HEK293 (cell line): ENCODE measurements at regions not wholly inside any gene's neighbourhood (a gene's known extent, or its start where the extent isn't known, plus 50 kb on each side); places are given as distances from the start of the nearest gene placed in this dataset.

ENCODE experiments used
- GLI2 ChIP-seq: fragments of 450-650 bp; formaldehyde crosslinking; IDR thresholded peaks from 2 replicates; pipeline ENCODE4; 2017; ENCODE audit warnings: missing biosample characterization, missing genetic modification characterization, low read depth, borderline replicate concordance
- MEIS1 ChIP-seq: sonication (generic); formaldehyde crosslinking; IDR thresholded peaks from 2 replicates; pipeline ENCODE4 v1.8.1; 2022; ENCODE audit warnings: missing genetic modification reagents, mild to moderate bottlenecking, borderline replicate concordance
- ZBTB7A ChIP-seq: fragments of 450-650 bp; formaldehyde crosslinking; IDR thresholded peaks from 2 replicates; pipeline ENCODE4 v1.5.1; 2016; ENCODE audit warnings: low read depth, missing biosample characterization, missing genetic modification characterization
- ZBTB8A ChIP-seq: fragments of 450-650 bp; formaldehyde crosslinking; IDR thresholded peaks from 2 replicates; pipeline ENCODE4 v1.5.1; 2016; ENCODE audit warnings: missing biosample characterization, missing genetic modification characterization
- ZNF121 ChIP-seq: fragments of 450-650 bp; formaldehyde crosslinking; IDR thresholded peaks from 2 replicates; pipeline ENCODE4 v1.5.1; 2016; ENCODE audit warnings: missing biosample characterization, missing genetic modification characterization
- ZNF16 ChIP-seq: fragments of 450-650 bp; formaldehyde crosslinking; IDR thresholded peaks from 2 replicates; pipeline ENCODE4 v1.5.1; 2016; ENCODE audit warnings: low read depth, missing biosample characterization, missing genetic modification characterization
- ZNF266 ChIP-seq: fragments of 450-650 bp; formaldehyde crosslinking; IDR thresholded peaks from 2 replicates; pipeline ENCODE4 v1.5.1; 2016; ENCODE audit warnings: missing biosample characterization, missing genetic modification characterization, low read depth
- ZNF350 ChIP-seq: fragments of 450-650 bp; formaldehyde crosslinking; IDR thresholded peaks from 2 replicates; pipeline ENCODE4 v1.5.0; 2017; ENCODE audit warnings: missing biosample characterization, mild to moderate bottlenecking, missing genetic modification characterization
- ZNF416 ChIP-seq: fragments of 450-650 bp; formaldehyde crosslinking; IDR thresholded peaks from 2 replicates; pipeline ENCODE4 v1.5.1; 2016; ENCODE audit warnings: missing biosample characterization, missing genetic modification characterization
- ZNF561 ChIP-seq: fragments of 450-650 bp; IDR thresholded peaks from 2 replicates; pipeline ENCODE4 v1.5.1; 2018; ENCODE audit warnings: missing biosample characterization, missing genetic modification characterization, borderline replicate concordance
- TF ChIP-seq, protein P1 (sequence below): sonication (generic); formaldehyde crosslinking; IDR thresholded peaks from 2 replicates; pipeline ENCODE4 v1.8.1; 2022; ENCODE audit warnings: mild to moderate bottlenecking, moderate library complexity, missing genetic modification reagents
- TF ChIP-seq, protein P2 (sequence below): fragments of 450-650 bp; formaldehyde crosslinking; IDR thresholded peaks from 2 replicates; pipeline ENCODE4 v1.5.1; 2016; ENCODE audit warnings: missing biosample characterization, missing genetic modification characterization
- TF ChIP-seq, protein P3 (sequence below): fragments of 450-650 bp; formaldehyde crosslinking; IDR thresholded peaks from 2 replicates; pipeline ENCODE4 v1.5.1; 2016; ENCODE audit warnings: missing biosample characterization, missing genetic modification characterization, borderline replicate concordance
- TF ChIP-seq, protein P4 (sequence below): fragments of 450-650 bp; formaldehyde crosslinking; IDR thresholded peaks from 2 replicates; pipeline ENCODE4 v1.5.1; 2016; ENCODE audit warnings: missing biosample characterization, missing genetic modification characterization

DNA sequence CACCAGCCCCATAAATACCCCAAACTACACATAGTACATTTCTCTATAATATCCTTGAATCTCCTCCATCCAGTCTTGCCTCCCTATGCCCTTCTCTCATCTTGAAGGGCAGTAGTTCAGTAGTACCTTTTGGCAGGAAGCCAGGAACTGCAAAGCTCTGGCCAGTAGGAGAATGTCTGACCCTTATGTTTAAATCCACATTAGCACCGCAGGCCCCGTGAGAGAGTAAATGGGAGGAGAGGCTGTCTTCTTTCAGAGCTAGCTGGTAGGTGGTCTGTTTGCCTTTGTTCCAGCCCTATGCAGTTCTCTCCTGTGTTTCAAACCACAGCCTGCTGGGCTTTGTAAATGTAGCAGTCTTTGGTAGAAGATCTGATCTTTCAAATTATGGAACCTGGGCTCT lies 690.7 kb downstream of the DOK5 start:
- TF ChIP-seq GLI2 (no peak), ZNF16 (tag by site-specific recombination) (no peak), ZBTB8A (tag by site-specific recombination) (no peak), ZNF416 (tag by site-specific recombination) (no peak), MEIS1 (CRISPR knock-in tag) (no peak), ZNF266 (no peak), ZBTB7A (tag by site-specific recombination) (no peak), ZNF561 (tag by site-specific recombination) (no peak), ZNF350 (tag by site-specific recombination) (no peak), ZNF121 (tag by site-specific recombination) (no peak)
- TF ChIP-seq, protein P1, sequence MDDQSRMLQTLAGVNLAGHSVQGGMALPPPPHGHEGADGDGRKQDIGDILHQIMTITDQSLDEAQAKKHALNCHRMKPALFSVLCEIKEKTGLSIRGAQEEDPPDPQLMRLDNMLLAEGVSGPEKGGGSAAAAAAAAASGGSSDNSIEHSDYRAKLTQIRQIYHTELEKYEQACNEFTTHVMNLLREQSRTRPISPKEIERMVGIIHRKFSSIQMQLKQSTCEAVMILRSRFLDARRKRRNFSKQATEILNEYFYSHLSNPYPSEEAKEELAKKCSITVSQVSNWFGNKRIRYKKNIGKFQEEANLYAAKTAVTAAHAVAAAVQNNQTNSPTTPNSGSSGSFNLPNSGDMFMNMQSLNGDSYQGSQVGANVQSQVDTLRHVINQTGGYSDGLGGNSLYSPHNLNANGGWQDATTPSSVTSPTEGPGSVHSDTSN (CRISPR knock-in tag): no peak
- TF ChIP-seq, protein P2, sequence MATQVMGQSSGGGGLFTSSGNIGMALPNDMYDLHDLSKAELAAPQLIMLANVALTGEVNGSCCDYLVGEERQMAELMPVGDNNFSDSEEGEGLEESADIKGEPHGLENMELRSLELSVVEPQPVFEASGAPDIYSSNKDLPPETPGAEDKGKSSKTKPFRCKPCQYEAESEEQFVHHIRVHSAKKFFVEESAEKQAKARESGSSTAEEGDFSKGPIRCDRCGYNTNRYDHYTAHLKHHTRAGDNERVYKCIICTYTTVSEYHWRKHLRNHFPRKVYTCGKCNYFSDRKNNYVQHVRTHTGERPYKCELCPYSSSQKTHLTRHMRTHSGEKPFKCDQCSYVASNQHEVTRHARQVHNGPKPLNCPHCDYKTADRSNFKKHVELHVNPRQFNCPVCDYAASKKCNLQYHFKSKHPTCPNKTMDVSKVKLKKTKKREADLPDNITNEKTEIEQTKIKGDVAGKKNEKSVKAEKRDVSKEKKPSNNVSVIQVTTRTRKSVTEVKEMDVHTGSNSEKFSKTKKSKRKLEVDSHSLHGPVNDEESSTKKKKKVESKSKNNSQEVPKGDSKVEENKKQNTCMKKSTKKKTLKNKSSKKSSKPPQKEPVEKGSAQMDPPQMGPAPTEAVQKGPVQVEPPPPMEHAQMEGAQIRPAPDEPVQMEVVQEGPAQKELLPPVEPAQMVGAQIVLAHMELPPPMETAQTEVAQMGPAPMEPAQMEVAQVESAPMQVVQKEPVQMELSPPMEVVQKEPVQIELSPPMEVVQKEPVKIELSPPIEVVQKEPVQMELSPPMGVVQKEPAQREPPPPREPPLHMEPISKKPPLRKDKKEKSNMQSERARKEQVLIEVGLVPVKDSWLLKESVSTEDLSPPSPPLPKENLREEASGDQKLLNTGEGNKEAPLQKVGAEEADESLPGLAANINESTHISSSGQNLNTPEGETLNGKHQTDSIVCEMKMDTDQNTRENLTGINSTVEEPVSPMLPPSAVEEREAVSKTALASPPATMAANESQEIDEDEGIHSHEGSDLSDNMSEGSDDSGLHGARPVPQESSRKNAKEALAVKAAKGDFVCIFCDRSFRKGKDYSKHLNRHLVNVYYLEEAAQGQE (tag by site-specific recombination): no peak
- TF ChIP-seq, protein P3, sequence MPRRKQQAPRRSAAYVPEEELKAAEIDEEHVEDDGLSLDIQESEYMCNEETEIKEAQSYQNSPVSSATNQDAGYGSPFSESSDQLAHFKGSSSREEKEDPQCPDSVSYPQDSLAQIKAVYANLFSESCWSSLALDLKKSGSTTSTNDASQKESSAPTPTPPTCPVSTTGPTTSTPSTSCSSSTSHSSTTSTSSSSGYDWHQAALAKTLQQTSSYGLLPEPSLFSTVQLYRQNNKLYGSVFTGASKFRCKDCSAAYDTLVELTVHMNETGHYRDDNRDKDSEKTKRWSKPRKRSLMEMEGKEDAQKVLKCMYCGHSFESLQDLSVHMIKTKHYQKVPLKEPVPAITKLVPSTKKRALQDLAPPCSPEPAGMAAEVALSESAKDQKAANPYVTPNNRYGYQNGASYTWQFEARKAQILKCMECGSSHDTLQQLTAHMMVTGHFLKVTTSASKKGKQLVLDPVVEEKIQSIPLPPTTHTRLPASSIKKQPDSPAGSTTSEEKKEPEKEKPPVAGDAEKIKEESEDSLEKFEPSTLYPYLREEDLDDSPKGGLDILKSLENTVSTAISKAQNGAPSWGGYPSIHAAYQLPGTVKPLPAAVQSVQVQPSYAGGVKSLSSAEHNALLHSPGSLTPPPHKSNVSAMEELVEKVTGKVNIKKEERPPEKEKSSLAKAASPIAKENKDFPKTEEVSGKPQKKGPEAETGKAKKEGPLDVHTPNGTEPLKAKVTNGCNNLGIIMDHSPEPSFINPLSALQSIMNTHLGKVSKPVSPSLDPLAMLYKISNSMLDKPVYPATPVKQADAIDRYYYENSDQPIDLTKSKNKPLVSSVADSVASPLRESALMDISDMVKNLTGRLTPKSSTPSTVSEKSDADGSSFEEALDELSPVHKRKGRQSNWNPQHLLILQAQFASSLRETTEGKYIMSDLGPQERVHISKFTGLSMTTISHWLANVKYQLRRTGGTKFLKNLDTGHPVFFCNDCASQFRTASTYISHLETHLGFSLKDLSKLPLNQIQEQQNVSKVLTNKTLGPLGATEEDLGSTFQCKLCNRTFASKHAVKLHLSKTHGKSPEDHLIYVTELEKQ (tag by site-specific recombination): no peak
- TF ChIP-seq, protein P4, sequence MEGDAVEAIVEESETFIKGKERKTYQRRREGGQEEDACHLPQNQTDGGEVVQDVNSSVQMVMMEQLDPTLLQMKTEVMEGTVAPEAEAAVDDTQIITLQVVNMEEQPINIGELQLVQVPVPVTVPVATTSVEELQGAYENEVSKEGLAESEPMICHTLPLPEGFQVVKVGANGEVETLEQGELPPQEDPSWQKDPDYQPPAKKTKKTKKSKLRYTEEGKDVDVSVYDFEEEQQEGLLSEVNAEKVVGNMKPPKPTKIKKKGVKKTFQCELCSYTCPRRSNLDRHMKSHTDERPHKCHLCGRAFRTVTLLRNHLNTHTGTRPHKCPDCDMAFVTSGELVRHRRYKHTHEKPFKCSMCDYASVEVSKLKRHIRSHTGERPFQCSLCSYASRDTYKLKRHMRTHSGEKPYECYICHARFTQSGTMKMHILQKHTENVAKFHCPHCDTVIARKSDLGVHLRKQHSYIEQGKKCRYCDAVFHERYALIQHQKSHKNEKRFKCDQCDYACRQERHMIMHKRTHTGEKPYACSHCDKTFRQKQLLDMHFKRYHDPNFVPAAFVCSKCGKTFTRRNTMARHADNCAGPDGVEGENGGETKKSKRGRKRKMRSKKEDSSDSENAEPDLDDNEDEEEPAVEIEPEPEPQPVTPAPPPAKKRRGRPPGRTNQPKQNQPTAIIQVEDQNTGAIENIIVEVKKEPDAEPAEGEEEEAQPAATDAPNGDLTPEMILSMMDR (tag by site-specific recombination): no peak
